ENCODE measurements at regions not wholly inside any gene's neighbourhood (a gene's known extent, or its start where the extent isn't known, plus 50 kb on each side); places are given as distances from the start of the nearest gene placed in this dataset.

DNA sequence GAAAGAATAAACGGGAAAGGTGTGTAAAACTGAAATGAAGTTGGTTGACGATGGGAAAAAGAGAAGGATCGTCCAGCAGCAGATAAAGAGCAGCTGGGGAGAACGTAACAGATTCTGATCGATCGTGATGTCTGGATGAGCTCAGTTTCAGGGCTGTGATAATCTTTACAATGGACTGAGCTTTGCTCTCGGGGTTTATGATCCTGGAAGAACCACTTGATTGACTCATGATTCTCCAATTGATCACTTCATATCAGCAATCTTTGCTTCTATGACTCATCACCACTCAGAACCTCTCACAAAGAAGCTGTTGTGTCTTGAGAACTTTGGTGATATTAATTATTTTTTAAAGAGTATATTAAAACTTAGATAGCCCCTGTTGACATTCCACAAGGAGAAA, 690.7 kb downstream of the TUSC7 start:
- no peak for TF ChIP-seq CTCF (conservative IDR thresholded peaks at IDR 0.05)
- TF ChIP-seq EZH2 (IDR thresholded peaks at IDR 0.05; ENCODE audit: low read depth), result no peak

All from PC-9 (cell line).